Activated CD4-positive, alpha-beta T cell treated with anti-CD3 and anti-CD28 coated beads, Interleukin-2, amount 50 U/mL, for 1 hour (primary cell): ENCODE measurements at regions not wholly inside any gene's neighbourhood (a gene's known extent, or its start where the extent isn't known, plus 50 kb on each side); places are given as distances from the start of the nearest gene placed in this dataset.
"Not testable (repeated sequence)": the region's sequence is repeated elsewhere in the genome, so short reads cannot be mapped to it uniquely, and the experiment has no call there.

Source experiments
- DNase-seq: peaks from one replicate; pipeline ENCODE4 v3.0.0-alpha.2; 2020

DNA sequence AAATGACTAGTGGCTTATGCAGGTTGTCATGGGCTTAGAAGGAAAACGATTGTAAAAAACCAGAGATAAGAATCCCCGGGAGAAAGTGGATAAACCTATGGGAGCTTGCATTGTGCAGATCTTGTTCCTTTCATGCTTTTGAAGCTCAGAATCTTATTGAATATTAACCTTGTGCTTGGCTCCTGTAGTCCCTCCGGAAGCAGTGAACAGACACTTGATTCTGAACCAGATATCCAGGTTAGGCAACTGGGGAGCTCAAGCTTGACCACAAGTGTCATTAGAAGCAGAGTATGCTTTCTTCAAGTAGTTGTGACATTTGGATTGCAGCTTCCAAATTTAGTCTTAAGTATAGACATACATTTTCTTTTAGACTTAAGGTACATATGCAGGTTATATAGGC lies 212.6 kb upstream of the MOCS1 start:
- no peak for DNase-seq

DNA sequence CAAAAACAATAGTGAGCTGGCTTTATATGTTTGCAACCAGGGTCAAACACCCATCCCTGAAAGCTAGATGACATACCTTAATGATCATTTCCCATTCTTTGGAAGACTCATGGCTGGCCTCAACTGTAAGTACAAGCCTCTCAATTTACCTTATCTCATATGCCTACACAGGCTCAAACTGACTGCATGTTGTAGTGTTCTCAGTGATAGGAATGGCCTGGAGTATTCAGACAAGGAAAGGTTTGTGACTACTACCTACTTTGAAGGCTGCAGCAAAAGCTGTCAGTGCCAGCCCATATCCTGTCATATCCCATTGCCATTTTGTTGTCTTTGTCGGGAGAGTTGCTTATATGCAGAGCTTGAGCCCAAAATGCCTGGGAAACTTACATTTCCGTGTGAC lies 205.2 kb upstream of the MOCS1 start:
- no peak for DNase-seq

DNA sequence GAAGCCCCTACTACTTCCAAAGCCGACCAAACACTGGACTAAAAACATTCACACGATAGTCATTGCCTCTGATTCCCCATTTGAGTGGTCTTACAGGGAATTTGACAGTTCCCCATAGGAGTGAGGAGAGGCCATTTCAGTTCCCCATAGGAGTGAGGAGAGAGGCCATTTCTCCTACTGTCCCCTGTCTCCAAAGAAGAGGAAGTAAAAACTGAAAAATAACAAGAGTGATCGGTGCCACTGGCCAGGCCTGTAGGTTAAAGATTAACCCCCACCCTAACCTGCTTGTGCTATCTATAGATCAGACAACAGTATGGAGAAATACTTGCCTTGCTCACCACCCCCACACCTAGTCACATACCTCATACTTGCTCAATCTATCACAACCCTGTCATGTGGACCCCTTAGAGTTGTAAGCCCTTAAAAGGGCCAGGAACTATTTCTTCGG lies 204.0 kb upstream of the MOCS1 start:
- no peak for DNase-seq

DNA sequence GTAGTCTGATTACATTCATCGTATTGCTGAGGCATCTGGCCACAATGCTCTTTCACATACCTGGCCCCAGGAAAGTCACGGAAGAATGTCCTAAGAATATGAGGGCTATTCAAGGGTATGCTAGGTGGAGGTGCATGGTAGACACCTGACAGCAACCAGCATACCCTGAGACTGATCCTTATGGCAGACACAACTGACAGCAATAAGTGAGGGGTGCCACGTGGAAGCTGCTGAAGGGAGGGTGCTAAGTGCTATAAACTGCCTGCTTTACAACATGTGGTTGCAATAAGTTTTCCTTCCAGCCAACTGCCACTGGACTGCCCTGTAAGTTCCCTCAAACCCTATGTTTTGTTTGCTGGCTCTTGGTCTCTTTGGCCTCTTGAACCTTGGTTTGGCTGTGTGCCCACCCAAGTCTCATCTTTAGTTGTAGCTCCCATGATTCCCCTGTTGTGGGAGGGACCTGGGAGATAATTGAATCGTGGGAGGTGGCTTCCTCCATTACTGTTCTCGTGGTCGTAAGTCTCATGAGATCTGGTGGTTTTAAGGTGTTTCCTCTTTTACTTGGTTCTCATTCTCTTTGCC lies 201.3 kb upstream of the MOCS1 start:
- DNase-seq: no peak

DNA sequence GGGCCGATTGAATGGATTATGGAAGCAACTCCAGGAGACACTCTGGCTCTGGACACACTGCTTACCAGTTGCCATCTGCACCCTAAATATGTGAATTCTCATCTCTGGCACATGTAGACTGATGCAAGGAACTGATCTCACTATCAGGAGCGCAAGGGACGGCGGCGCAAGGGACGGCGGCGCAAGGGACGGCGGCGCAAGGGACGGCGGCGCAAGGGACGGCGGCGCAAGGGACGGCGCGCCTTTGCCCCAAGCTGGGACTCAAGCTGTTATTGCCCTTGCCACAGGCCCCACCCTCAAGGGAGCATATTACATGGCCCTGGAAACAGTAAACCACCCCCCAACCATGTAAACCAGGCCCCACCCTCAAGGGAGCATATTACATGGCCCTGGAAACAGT lies 199.7 kb upstream of the MOCS1 start:
- DNase-seq: not testable (repeated sequence)

DNA sequence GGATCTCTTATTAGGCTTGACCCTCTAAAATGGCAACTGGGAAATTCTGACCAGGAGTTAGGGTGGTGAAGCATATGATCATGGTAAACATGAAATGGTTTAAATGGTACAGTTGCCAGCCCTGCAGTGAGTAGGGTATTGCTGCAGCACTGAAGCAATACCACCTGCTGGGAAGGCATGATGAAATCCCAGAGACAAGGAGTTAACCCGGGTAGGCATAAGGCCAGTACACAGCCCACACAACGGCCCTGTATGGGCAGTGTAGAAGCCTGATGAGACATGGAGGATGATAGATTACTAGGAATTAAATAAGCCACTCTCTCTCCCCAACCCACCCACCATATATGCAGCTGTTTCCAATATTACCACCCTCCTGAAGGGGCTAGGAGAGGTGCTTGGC lies 197.4 kb upstream of the MOCS1 start:
- DNase-seq: no peak

DNA sequence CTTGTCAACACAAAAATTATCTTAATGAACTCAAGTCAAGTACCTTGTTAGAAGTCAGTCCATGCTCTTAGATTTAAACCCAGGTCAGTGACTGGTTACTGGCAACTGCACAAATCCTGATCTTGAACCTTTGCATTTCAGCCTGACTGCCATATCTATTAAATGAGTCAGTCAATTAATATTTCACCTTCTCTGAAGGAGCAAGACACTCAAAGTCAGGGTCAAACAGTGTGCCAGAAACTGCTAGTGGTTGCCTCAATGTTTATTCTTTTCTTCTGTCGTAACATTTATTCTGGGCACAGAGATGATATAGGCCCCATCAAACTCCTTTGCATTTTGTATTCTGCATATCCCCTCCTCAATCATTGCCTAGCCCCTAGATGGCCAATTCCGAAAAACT lies 193.9 kb upstream of the MOCS1 start:
- DNase-seq: no peak

DNA sequence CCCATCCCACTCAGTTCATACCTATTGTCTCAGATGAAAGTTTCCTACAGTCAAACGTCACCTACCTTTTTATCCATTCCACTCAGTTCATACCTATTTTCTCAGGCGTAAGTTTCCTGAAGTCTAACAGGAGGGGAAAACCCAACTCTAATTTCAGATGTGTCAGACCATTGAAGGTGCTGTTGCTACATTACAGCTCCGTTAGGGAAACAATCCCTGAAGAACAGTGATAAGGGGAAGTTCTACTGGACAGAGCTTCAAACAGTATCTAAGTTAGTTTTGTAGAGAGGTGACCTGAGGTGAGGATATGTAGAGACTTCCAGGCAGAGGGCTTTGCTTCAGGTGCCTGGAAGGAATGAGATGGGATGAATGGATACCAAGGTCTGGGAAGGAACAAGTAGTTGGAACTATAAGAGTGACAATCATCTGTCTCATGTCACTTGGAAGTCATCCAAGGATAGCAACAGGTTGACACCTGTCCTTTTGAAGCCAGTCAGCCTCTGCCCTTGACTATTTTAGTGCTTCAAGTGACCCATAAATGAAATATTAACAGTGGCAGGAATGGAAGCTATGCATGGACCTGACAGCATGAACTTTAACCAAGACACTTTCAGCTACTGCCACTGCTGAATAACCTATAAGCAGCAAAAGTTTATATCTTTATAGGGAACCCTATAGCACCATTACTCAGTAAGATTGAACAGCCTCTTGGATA lies 191.6 kb upstream of the MOCS1 start:
- no peak for DNase-seq

DNA sequence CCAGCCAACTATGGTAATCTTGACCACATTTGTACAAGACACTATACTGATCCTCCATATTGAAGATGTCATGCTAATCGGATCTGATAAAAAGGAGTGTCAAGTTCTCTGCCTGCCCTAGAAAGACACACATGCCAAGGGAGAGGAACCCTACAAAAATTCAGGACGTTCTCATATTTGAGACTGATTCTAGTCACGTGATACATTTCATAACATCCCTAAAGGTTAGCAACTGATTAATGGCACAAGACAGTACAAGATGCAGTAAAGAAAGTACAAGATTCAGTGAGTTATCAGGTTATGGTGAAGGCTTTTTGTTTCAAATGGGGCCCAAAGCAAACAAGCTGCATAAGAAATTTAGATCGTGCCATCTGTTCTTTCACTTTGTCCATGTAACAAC lies 190.7 kb upstream of the MOCS1 start:
- DNase-seq: no peak

DNA sequence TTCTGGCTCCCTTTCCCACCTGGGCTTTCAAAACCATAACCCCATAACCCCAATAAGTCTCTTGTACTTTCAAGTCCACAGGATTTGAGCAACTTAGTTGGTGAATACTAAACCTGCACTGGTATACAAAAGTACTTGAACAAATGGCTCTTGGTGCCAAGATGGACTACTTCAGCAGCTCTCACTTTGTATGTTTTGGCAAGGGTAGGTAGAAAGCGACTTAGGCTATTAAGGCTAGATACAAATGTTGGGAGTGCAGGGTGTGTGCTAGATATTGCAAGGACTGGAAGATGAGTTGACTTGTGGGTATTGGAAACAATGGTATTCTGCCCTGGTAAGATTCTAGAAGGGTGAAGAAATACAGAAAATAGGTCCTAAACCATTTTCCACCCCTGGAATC lies 182.6 kb upstream of the MOCS1 start:
- no peak for DNase-seq

DNA sequence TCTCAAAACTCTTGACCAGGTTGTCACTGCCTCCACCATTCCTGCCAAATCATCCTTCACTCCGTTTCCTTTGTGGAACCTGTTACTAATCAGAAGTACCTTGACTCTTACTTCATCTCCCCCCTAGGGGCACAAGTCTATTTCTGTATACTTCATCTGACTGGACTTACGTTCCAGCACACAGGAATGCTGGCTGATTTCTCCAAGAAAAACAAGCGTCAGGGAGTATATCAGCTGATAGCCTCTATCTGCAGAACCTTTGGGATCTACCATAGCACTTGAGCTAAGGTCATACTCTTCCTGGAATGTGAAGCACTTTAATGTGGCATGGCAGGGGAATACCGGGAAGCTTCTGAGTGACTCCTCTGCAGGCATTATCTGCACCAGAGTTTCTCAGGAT lies 178.1 kb upstream of the MOCS1 start:
- no peak for DNase-seq

DNA sequence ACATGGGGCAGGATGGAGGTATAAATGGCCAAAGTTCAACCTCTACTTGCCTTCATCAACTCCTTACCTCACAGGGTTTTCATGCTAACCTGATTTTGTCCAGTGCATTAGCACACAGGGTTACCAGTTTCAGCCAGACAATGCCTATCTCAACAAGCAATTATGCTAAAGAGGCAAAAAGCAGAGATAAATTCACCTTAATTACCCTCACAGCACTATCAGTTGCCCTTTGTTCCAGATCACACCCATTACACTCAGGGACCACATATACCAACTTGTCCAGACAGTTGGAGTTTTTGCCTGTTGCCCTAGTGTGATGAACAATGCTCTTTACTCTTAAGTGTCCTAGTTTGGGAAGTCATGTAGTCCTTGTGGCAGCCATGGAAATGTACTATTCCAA lies 174.5 kb upstream of the MOCS1 start:
- DNase-seq: no peak

DNA sequence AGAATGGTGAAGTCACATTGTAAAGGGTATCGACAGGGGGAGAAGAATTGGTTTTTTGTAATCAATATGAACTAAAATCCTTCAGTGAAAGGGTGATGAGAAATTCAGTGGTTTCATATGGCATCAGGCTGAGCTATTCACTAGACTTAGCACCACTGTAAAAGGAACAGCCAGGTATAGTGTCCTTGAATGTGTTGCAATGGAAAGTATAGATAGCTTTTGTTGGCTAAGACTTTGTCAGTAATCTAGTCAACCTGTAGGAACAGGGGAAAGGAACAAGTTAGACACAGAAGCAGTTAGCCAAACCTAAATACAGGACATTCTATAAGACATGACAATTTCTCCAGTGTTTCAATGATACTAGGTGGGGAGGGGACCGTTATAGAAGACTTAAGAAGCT lies 172.6 kb upstream of the MOCS1 start:
- DNase-seq: no peak

DNA sequence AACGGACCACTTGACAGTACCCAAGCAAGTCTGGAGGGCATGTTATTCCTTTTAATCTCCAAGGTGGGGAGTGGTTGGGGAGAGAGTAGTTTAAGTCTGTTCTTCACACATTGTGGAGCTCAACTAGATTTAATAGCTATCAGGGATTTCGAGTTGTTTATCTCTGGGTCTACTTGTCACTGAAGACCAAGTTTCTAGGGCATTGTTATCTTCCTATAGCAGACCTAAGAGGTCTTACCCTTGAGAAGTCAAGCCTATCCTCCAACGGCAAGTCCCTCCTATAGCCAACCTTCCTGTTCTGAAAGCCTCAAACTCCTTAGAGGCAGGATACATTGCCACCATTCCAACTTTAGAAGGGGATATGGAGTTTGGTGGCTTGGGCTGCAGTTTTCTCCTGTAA lies 164.5 kb upstream of the MOCS1 start:
- no peak for DNase-seq

DNA sequence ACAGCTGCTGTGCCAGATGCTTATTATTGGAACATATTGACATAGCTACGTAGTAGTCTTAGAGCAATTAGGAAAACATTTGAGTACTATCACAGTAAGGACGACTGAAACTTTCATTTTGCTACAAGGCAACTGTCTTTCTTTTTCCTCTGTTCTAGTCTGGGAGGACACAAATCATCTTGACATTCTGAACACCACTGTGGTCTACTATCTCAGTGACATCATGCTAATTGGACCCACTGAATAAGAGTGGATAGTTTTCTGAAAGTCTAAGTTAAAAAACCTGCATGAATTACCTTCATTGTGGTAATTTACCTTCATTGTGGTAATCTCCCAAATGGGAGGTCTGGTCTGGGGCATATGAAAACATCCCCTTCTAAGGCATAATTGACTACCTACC lies 163.3 kb upstream of the MOCS1 start:
- DNase-seq: no peak

DNA sequence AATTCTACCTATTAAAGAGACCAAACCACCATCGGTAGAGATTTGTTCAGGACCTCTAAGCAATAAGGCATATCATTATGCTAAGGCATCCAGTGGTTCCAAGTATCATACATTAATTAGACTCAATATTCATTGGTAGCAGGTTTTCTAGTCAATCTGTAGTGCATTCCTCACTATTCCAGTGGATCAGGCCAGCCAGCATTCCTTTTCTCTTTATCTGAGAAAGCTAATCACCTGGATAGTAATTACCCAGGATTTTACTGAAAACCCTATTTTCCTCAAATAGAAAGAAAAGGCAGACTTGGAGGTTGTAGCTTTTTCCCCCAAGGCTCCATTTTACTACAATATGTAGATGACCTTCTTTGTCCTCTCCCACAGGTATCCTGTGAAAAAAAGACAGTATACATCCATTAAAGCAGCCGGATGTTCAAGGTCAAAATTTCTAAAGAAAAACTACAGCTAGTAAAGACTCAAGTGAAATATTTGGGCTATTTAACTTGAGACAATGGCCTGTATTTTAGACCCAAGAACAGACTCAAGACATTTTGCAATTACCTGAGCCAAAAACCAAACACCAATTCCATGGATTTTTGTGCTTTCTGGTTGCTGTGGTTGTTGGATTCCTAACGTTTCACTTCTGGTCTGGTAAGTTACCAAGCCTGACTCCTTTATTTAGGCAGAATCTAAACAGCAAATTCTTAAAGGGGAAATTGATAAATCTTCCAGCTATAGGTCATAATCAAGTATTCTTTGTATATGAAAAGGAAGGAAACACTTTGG lies 149.1 kb upstream of the MOCS1 start:
- no peak for DNase-seq

DNA sequence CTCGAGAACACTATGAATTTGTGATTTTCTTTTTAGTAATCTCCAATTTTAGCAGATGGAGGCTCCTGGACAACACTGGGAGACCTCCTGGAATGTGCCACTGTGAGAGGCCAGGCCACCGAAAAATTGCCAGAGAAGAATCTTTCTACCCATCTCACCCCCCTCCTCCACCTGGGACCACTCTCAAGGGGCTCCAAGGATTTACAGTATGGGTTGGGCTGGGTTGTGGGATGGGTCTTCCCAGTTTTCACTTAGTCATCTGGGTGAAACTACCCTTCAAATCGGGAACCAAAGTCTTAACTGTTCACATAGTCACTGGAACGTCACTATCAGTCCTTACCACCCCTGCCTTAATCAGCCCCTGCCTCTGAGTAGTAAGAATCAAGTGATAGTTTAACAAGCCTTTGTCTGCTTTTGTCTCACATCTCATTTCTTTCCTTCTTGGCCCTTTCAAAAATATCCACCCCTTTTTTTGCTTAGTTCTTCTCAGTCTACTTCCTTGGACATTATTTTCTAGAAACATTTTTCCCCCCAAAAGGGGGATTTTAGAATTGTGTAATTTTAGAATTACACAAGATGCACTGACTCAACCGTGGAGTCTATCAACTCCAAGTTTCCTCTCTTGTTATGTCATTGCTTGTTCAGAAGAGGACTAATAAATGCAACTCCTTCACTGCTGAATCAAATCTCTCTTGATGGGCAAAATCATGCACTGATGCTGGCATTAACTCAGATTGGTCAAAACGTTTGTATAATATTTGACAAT lies 148.2 kb upstream of the MOCS1 start:
- DNase-seq: no peak

DNA sequence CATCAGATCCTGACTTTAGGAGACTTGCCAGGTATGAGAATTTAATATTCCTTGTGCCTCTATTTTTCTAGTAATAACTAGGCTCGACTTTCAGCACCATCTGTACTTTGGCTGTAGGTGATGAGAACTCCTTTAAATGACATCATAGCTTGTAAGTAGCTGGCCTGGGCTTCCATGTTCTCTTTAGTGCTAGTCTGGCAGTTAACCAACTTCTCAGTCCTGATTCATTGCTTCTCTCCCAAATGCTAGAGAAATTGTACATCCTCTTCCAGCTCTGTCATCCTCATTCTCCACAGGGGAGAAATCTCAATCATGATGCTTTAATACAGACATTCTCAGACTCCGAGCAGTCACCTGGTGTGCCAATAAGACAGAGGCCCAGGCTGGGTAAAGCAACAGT lies 143.5 kb upstream of the MOCS1 start:
- DNase-seq: no peak

DNA sequence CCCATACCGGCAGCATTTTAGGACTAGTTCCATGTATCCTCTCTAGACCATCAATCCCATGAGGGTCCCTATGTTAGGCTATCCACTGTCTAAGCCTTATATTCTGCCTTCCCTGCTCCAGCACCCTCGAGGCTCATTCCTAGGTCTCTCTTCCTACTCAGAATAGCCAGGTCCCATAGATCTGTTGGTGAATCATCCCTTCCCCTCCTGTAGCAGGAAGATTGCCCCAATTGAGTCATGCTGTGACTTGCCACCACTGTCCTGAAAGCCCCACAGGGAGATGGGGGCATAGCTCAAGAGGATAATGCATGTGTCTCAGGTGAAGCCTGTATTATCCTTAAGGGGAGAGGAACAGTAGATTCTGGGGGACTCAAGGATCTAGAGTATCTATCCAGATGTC lies 143.1 kb upstream of the MOCS1 start:
- DNase-seq: no peak

DNA sequence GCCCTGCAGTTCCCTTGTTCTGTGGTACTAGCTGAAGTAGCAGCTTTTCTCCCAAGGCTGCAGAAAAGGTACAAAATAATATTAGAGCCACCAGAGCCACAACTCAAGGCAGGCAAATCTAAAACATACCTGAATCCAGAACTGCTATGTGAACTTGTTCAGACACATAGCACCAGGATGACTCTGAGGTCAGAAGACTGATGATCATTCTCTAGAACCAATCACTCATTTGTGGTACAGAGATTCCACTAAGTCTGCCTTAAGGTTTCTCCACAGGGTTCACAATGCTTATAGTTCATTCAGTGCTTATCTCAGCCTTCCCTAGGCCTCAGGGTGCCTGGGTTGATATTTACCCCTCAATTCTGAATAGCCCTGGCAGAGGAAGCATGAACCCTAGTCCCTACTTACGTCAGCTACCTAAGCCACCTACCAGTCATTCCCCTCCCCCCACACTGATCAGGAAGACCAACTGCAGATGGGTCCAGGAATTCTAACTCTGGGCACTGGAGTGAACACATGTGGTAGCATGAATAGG lies 140.9 kb upstream of the MOCS1 start:
- no peak for DNase-seq

DNA sequence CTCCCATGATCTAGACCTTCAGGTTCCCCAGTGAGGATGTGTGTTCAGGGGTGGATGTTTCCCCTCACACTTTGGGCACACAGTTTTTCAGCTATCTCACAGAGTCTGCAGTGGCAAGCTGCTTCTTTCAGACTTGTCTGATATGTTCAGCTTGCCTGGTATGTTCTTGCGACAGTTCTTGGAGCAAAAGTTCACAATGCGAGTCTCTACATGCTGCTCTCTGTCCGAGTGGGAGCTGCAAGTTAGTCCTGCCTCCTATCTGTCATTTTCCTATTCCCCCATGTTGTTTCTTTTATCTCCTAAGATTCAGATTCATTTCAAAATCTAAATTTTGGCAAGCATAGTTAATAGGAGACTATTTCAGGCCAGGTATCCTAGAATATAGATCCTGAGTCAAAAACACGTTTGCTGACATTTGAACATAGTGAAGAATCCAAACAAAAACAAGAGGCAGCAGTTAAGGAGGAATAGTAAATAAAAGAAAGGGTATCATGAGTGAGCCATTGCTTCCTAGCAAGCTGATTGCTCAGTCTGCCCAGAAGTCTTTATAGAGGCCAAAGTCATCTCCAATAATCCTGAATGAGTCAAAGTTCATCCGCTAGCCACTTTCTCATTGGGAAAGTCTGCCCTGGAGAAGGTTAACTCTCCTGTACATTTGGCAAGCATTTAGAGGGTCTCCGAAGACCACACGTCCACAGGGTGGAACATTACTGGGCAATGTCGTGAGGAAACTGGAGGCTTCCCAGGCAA lies 140.2 kb upstream of the MOCS1 start:
- no peak for DNase-seq

DNA sequence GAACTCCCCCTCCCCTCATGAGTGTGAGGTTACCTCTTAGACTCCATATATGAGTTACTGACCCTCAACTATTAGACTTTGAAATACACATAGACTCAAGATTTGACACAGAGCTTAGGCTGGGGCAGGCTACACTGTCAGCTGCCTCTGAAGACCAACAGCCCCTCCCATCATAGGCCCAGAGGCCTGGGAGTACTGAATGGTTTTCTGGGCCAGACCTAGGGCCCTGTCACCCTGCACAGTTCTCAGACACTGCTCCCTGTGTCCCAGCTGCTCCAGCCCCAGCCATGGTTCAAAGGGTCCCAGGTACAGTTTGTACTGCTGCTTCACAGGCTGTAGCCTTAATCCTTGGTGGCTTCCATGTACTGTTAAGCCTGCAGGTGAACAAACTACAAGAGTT lies 132.1 kb upstream of the MOCS1 start:
- no peak for DNase-seq

DNA sequence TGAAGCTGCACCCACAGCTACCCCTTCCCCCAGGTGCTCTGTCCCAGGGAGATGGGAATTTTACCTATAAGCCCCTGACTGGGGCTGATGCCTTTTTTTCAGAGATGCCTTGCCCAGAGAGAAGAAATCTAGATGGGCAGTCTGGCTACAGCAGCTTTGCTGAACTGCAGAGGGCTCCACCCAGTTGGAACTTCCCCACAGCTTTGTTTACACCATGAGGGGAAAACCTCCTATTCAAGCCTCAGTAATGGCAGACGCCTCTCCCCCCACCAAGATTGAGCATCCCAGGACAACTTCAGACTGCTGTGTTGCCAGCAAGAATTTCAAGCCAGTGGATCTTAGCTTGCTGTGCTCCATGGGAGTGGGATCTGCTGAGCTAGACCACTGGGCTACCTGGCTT lies 122.6 kb upstream of the MOCS1 start:
- DNase-seq: no peak
